ENCODE measurements at regions not wholly inside any gene's neighbourhood (a gene's known extent, or its start where the extent isn't known, plus 50 kb on each side); places are given as distances from the start of the nearest gene placed in this dataset.

GRCh38 chr4:182192511-182193181 is 50.6 kb upstream of the TENM3 start:
- no peak for DNase-seq
- no peak for TF ChIP-seq CTCF (IDR thresholded peaks at IDR 0.05; ENCODE audit: low read depth, low read length)
- no peak overlapping the region for H3K4me3 ChIP-seq (ENCODE audit: low read depth, low read length)
- peaks cover 43% of the 10 kb centered on the region for H3K4me1 ChIP-seq
- H3K9me3 ChIP-seq, result no peaks in the 10 kb centered on the region
- no peaks in the 10 kb centered on the region for H3K27me3 ChIP-seq
- no peaks in the 10 kb centered on the region for H3K36me3 ChIP-seq

GRCh38 chr4:182193311-182193710 is 49.9 kb upstream of the TENM3 start:
- DNase-seq, result no peak
- Histone ChIP-seq H3K36me3 (no peaks in the 10 kb centered on the region; the same call in 1 of the 2 replicates), H3K4me3 (ENCODE audit: low read depth, low read length) (no peak overlapping the region), H3K4me1 (peaks cover 36% of the 10 kb centered on the region), H3K27me3 (no peaks in the 10 kb centered on the region), H3K9me3 (no peaks in the 10 kb centered on the region)
- no peak for TF ChIP-seq CTCF (IDR thresholded peaks at IDR 0.05; ENCODE audit: low read depth, low read length)
